NB4 (cell line): ENCODE measurements at regions not wholly inside any gene's neighbourhood (a gene's known extent, or its start where the extent isn't known, plus 50 kb on each side); places are given as distances from the start of the nearest gene placed in this dataset.

Source experiments
- CTCF ChIP-seq: IDR thresholded peaks from one replicate; pipeline ENCODE4 v1.5.1; 2012; ENCODE audit warnings: low read depth, low read length
- POLR2A ChIP-seq: IDR thresholded peaks from 2 replicates; pipeline ENCODE4 v1.6.1; 2011; ENCODE audit warnings: mild to moderate bottlenecking; ENCODE audit not compliant: insufficient read length; ENCODE audit errors: extremely low read depth

DNA sequence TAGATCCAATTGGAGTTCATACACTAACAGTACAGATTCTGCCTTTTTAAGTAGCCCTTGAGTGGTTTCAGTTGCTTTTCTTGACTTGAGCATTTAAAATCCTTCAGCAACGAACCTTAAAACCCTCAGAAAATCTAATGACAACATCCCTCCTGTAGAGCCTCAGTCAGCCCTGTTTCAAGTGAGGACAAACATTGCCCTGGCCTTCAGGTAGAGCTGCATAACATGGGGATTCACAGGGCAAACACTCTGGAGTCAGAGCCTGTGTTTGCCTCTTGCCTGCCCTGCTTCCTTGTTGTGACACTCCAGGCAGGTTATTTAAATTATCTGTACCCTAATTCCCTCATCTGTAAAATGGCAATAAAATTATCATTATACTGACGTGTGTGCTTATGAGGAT is 96.1 kb upstream of the KCNA3 start:
- TF ChIP-seq CTCF (no peak), POLR2A (no peak)
